ENCODE measurements at regions not wholly inside any gene's neighbourhood (a gene's known extent, or its start where the extent isn't known, plus 50 kb on each side); places are given as distances from the start of the nearest gene placed in this dataset.
A peak's percentile ranks its signal among the peaks of the same experiment; 100 is the strongest.
"Not testable (repeated sequence)": the region's sequence is repeated elsewhere in the genome, so short reads cannot be mapped to it uniquely, and the experiment has no call there.

GRCh38 chr13:31522396-31522795 is 216.9 kb upstream of the RXFP2 start:
- no peak for DNase-seq

GRCh38 chr13:31528176-31528575 is 211.2 kb upstream of the RXFP2 start:
- DNase-seq, result no peak

GRCh38 chr13:31528758-31529157 is 210.6 kb upstream of the RXFP2 start:
- no peak for DNase-seq

- no peak for DNase-seq
These were observed 208.4 kb upstream of the RXFP2 start for GRCh38 chr13:31530922-31531321.

DNA sequence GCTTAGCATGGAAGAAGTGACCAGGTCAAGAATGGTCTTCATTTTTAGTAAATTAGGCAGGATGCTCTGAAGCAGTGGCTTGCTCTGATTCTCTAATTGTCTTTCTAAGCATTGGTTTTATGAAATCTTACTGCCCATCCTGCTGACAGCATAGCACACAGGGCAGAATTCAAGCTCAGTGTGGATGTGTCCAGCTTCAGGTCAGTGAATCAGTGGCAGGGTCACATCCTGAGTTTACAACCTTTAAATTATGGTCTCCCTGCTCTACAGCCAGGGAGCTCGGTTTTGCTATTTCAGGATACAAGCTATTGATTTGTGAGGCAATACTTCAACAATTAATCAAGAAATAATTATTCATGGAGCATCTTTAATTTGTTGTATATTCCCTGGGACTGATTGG is 202.3 kb upstream of the RXFP2 start:
- DNase-seq, result no peak

- peak; percentile 10 for DNase-seq
These were observed 201.0 kb upstream of the RXFP2 start for GRCh38 chr13:31538067-31539042.

DNA sequence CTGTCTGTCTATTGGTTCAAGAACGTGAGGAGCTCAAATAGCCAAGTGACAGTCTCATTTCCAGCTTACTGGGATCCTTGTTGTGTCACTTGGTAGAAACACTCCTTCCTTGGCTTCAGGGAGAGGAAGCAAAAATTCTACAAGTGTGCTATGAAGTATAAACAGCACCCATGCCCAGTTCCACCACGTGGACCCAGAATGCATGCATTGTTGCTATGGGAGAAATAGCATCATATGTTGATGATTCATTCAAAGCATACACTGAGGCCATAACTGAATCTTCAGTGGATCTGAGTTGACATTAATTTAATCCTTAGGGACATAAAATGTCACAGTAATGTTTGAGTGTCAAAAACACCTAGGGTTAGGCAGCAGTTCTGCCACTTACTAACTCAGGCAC is 199.0 kb upstream of the RXFP2 start:
- DNase-seq, result no peak

DNA sequence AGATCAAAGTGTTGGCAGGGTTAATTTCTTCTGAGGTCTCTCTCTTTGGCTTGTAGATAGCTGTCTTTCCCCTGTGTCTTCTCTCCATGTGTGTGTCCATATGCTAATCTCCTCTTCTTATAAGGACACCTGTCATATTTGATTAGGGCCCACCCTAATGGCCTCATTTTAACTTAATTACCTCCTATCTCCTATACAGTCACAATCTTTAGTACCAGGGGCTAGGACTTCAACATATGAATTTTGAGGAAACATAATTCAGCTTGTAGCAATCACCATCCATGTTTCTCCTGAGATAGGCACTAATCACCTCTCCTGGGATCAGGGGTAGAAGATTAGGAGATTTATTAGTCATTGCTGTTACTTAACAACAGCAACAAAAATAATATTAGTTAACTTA is 196.1 kb upstream of the RXFP2 start:
- DNase-seq, result no peak

DNA sequence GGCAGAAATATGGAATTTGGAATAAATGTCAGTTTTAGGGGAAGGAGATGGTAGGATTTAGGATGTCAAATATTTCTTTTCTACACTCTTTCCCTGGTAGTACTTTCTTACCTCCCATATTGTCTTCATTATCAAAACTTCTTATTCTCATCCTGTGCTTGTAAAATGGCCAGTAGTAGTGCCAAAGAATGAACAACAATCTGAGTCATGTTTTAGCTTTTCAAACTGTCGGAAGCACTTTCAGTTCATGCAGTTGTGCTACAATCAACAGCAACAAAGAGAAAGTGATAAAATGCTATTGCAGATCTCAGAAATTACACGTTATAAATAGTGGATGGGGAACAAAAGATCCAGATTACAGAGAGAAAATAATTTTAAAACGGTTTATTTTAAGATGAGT is 193.7 kb upstream of the RXFP2 start:
- DNase-seq, result no peak

- no peak for DNase-seq
These were observed 182.9 kb upstream of the RXFP2 start for GRCh38 chr13:31556376-31556775.

DNA sequence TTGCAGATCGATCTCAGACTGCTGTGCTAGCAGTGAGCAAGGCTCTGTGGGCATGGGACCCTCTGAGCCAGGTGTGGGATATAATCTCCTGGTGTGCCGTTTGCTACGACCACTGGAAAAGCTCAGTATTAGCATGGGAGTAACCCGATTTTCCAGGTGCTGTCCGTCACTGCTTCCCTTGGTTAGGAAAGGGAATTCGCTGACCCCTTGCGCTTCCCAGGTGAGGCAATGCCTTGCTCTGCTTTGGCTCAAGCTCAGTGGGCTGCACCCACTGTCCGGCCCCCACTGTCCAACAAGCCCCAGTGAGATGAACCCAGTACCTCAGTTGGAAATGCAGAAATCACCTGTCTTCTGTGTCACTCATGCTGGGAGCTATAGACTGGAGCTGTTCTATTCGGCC is 155.1 kb upstream of the RXFP2 start:
- DNase-seq, result not testable (repeated sequence)

- DNase-seq, result no peak
These were observed 151.5 kb upstream of the RXFP2 start for GRCh38 chr13:31587698-31588266.

- DNase-seq, result peak; percentile 4
These were observed 151.0 kb upstream of the RXFP2 start for GRCh38 chr13:31588316-31588715.

GRCh38 chr13:31588893-31589292 is 150.4 kb upstream of the RXFP2 start:
- DNase-seq, result no peak

DNA sequence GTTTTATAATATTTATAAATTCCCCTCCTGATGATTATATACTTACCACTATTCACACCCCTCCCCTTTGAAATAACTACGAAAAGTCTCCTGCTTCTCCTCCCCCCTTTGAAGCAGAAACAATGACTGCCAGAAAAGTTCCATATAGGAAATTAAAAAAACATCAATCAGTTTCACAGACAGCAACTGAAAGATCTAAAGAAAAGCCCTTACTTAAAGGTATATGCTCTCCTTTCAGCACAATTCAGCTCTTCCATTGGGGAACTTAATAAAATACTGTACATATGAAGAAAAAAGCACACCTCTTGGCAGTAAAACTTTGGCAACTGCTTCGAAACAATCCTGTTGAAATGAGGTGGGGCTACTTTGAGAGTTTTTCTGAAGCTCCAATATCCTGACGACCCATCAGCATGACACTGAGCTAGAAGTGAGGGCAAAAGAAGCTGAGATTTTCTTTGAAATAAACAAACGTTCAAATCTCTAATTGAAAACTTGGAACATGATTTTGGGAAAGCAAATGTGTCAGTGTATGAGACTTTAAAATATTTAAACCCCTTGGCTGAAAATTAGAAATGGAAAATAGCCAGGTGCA is 147.6 kb upstream of the RXFP2 start:
- DNase-seq, result no peak

GRCh38 chr13:31594056-31594455 is 145.3 kb upstream of the RXFP2 start:
- DNase-seq, result no peak

DNA sequence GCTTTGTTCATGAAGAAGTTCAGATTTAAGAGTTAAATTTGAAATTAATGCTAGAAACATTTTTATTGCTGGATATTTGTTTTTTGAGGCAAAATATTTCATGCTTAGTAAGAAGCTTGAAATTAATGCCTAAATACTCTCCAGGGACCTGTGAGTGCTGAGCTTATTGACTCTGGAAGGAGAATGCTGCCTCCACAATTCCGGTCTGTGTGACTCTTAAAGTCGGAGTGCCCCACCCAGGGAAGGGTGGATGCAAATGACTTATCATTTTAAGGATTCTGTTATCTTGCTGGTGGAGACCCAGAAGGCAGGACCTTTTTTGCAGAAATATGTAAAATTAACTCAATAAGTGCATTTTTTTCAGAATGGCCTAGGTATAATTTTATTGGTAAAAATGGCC is 143.8 kb upstream of the RXFP2 start:
- no peak for DNase-seq

DNA sequence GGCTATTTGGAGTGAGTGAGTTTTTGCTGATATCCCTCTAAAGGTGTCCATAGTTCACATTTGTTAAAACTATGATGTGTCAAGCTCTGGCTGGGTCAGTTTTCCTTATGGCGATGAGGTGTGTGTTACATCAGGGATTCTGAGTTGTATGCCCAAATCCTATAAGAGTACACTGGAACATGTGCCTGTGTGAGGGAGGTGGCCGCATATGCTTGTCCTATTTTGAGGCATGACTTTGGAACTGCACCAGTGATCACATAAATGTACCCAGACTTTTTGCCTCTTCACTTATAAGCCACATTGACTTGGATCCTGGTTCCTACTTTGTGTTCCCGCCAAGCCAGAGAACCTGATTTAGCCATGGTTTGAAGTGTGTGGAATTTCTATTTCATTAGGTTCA is 140.3 kb upstream of the RXFP2 start:
- no peak for DNase-seq

DNA sequence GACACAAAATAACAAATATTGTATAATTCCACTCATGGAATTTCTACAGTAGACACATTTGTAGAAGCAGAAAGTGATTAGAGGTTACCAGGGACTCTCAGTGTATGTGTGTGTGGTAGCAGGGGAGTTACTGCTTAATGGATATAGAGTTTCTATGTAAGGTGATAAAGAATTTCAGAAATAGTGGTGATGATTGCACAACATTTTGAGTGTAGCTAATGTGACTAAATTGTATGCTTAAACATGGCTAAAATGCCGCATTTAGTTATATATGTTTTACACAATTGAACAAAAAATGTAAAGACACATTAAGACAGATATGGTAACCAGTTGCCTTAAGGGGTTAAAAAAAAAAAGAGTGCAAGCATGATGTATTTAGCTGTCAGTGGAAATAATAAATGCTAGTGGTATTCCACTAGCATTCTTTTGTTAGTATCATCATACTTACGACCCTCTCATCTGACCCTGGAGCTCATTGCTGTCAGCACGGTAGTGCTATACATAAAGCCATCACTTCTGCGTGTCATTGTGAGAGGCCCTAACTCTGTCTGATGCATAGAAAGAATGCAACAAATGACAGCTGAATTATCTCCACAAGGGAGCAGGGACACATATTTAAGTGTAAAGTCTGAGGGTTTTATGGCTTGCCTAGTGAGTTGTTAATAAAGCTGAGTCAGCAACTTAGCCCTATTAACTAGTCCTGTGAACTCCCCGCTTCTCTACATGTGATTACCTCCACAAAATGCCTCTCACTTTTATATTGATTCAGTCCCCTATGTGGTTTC is 134.1 kb upstream of the RXFP2 start:
- DNase-seq, result no peak

- not testable (repeated sequence) for DNase-seq
These were observed 131.8 kb upstream of the RXFP2 start for GRCh38 chr13:31607531-31607930.

GRCh38 chr13:31608780-31609179 is 130.5 kb upstream of the RXFP2 start:
- DNase-seq, result not testable (repeated sequence)

GRCh38 chr13:31610270-31610998 is 128.9 kb upstream of the RXFP2 start:
- no peak for DNase-seq

- no peak for DNase-seq
These were observed 128.1 kb upstream of the RXFP2 start for GRCh38 chr13:31611214-31611613.

All from NCI-H1105 treated with DMSO at 0.1 percent for 48 hours (cell line).